ENCODE measurements at regions not wholly inside any gene's neighbourhood (a gene's known extent, or its start where the extent isn't known, plus 50 kb on each side); places are given as distances from the start of the nearest gene placed in this dataset.
"Not testable (repeated sequence)": the region's sequence is repeated elsewhere in the genome, so short reads cannot be mapped to it uniquely, and the experiment has no call there.

DNA sequence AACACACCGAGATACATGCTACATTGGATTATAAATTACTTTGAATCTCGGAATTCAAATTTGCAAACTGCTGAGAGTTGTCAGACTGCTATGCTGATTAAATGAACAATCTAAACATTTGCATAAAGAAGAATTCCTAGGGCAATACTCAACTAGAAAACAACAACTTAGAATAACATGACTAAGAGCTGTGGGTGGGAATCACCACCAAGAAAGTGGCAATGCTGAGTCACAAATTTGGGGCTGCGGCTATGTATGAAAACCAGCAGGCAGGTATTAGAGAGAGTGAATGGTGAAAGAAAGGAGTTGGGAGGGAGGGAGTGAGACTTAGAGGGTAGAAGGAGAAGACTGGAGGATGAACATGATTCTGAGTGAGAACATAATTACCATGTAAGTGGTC lies 559.5 kb downstream of the PIK3C3 start:
- TF ChIP-seq, protein P1, sequence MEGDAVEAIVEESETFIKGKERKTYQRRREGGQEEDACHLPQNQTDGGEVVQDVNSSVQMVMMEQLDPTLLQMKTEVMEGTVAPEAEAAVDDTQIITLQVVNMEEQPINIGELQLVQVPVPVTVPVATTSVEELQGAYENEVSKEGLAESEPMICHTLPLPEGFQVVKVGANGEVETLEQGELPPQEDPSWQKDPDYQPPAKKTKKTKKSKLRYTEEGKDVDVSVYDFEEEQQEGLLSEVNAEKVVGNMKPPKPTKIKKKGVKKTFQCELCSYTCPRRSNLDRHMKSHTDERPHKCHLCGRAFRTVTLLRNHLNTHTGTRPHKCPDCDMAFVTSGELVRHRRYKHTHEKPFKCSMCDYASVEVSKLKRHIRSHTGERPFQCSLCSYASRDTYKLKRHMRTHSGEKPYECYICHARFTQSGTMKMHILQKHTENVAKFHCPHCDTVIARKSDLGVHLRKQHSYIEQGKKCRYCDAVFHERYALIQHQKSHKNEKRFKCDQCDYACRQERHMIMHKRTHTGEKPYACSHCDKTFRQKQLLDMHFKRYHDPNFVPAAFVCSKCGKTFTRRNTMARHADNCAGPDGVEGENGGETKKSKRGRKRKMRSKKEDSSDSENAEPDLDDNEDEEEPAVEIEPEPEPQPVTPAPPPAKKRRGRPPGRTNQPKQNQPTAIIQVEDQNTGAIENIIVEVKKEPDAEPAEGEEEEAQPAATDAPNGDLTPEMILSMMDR (conservative IDR thresholded peaks at IDR 0.05; ENCODE audit: low read depth, low read length) = no peak
- no peak overlapping the region for H3K4me3 ChIP-seq (ENCODE audit: low read depth, low read length)
- DNase-seq (ENCODE audit: low read depth) = peak; percentile 86

DNA sequence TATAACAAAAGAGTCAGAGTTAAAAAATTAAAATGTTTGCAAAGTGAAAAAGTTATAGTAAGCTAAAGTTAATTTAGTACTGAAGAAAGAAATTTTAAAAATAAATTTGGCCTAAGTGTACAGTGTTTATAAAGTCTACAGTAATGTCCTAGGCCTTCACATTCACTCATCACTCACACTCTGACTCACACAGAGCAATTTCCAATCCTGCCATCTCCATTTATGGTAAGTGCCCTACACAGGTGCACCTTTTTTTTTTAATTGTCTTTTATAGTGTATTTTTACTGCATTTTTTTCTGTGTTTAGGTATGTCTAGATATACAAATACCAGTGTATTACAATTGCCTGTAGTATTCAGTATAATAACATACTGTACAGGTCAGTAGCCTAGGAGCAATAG lies 562.9 kb downstream of the PIK3C3 start:
- DNase-seq (ENCODE audit: low read depth) = no peak
- H3K4me3 ChIP-seq (ENCODE audit: low read depth, low read length) = no peak overlapping the region
- TF ChIP-seq, protein P1 (conservative IDR thresholded peaks at IDR 0.05; ENCODE audit: low read depth, low read length) = no peak

DNA sequence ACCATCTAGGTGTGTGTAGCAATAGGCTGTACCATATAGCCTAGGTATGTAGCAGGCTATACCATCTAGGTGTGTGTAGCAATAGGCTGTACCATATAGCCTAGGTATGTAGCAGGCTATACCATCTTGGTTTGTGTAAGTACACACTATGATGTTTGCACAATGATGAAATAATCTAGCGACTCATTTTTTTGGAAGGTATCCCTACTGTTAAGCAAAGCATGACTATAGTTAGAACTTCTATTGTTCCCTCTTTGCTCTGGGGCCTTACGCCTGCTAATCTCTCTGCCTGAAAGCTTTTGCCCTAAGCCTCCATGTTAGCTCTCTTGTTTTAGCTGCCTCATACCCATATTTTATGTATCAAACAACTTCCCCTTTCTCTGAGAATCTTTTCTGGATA lies 563.3 kb downstream of the PIK3C3 start:
- not testable (repeated sequence) for DNase-seq (ENCODE audit: low read depth); H3K4me3 ChIP-seq (ENCODE audit: low read depth, low read length)

DNA sequence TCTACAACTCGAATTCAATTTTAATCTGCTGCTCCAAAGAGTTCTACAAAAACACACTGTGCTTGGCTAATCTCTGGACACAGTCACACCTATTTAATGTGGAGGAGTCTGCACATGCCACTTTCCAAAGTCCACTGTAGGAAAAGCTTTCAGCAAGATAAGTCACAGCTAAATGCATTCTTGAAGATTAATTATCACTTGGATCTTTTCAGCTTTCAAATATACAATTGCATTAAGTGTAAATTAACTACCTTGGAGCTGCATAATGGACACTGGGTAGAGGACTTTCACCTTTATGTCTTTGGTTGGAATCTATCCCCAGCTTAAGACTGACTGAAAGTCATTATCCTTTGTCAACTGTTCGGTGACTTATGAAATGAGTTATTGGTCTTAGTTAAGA lies 565.1 kb downstream of the PIK3C3 start:
- H3K4me3 ChIP-seq (ENCODE audit: low read depth, low read length) = no peak overlapping the region
- TF ChIP-seq, protein P1 (conservative IDR thresholded peaks at IDR 0.05; ENCODE audit: low read depth, low read length) = no peak
- DNase-seq (ENCODE audit: low read depth) = no peak

DNA sequence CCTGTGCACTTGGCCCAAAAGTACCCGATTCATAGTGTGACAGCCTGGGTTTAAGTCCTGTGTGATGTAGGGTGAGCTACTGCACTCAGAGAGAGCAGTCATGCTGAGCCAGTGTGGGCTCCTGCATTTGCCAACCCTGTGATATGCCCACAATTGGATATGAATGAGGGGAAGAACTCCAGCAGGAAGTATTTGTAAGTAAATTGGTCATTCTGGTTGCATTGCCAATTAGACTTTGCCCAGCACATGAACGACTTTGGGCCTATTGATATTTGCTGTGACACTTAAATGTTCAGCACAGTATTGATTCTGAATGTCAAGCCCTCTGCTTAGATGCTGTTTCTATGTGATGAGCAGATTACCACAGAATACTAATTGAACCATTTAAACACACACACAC lies 570.9 kb downstream of the PIK3C3 start:
- DNase-seq (ENCODE audit: low read depth) = no peak
- no peak overlapping the region for H3K4me3 ChIP-seq (ENCODE audit: low read depth, low read length)
- TF ChIP-seq, protein P1 (conservative IDR thresholded peaks at IDR 0.05; ENCODE audit: low read depth, low read length) = no peak

DNA sequence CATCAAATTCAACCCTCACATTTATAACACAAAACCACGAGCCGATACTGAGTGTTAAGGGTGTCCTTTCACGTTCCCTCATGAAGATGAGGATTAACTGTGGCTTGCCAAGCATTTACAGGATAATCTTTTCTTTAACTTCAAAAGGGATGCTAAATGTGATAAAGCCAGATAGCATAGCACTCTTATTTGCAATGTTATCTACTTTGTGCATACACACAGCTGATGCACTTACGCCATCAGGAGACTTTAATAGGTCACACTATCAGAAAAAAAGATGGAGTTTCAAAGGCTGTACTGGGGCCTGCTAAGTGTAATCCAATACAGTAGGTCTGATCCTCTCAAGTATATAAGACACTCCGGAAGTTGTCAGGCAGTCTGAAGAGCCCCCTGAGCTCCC lies 572.7 kb downstream of the PIK3C3 start:
- H3K4me3 ChIP-seq (ENCODE audit: low read depth, low read length) = no peak overlapping the region
- no peak for DNase-seq (ENCODE audit: low read depth)
- TF ChIP-seq, protein P1 (conservative IDR thresholded peaks at IDR 0.05; ENCODE audit: low read depth, low read length) = no peak

DNA sequence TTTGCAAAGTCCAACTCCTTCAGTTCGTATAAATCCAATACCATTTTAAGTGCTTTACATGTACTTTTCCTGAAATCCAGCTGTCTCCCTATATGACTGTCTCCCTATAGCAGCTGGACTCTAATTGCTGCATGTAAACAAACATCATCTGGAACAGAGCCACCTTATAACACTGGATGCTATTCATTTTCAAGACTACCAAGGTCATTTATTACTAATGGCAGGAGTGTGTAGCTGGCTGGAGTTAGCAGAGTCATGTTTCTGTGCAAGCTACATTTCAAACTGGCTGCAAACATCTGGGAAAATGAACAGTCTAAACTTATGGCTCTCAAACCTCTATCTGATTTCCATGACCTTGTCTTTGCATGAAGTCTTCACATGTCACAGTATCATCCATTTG lies 575.2 kb downstream of the PIK3C3 start:
- H3K4me3 ChIP-seq (ENCODE audit: low read depth, low read length) = no peak overlapping the region
- DNase-seq (ENCODE audit: low read depth) = no peak
- TF ChIP-seq, protein P1 (conservative IDR thresholded peaks at IDR 0.05; ENCODE audit: low read depth, low read length) = no peak

DNA sequence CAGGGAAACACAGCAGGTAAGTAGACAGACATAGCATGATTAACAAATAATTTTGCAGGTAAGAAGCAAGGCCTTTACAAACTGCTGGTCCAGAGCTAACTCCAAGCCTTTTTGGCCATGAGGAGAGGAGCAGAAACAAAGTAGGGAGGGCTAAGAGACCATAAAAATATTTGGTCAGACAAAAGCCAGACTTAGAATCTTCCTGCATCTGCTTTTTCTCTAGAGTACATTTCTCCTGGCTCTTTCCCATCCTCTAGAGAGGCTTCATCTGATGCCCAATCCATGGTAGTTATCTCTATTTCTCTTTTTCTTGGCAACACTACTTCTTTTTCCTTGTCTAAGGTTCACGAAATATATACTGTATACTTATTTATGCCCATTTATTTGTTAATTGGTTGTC lies 577.1 kb downstream of the PIK3C3 start:
- H3K4me3 ChIP-seq (ENCODE audit: low read depth, low read length) = no peak overlapping the region
- no peak for DNase-seq (ENCODE audit: low read depth)
- TF ChIP-seq, protein P1 (conservative IDR thresholded peaks at IDR 0.05; ENCODE audit: low read depth, low read length) = no peak

Measured in epithelial cell of proximal tubule (primary cell).